H1 (cell line): ENCODE measurements at regions not wholly inside any gene's neighbourhood (a gene's known extent, or its start where the extent isn't known, plus 50 kb on each side); places are given as distances from the start of the nearest gene placed in this dataset.

Source experiments
- CTCF ChIA-PET: fragments of 300-600 bp; sonication (Branson Sonifier 250); formaldehyde crosslinking; loops from one replicate; lab custom pipeline; 2021; ENCODE audit not compliant: partially characterized antibody; lab: Charles Lee
- POLR2A ChIA-PET: fragments of 300-600 bp; sonication (Branson Sonifier 250); formaldehyde crosslinking; loops from one replicate; lab custom pipeline; 2021; ENCODE audit warnings: inconsistent platforms; ENCODE audit not compliant: partially characterized antibody; lab: Charles Lee
- DNase-seq, 2 experiments: peaks; one replicate each; pipeline versions ENCODE4 v3.0.0 to v3.0.0-alpha.2; 2010 to 2022; ENCODE audit warnings: low spot score in 2 of 2, low read depth in 1 of 2, mixed read lengths in 1 of 2
- FAIRE-seq: peaks from 2 replicates; lab custom pipeline; 2011; peaks lifted over from hg19 to GRCh38; lab: Jason Lieb, UNC
- H2AFZ ChIP-seq: 2 replicates; pipeline ENCODE4 v1.8.1; 2012; ENCODE audit warnings: low read length, inconsistent platforms
- H2AK5ac ChIP-seq: 2 replicates; pipeline ENCODE4 v1.6.1; 2013; ENCODE audit warnings: low read depth, low read length
- H2BK120ac ChIP-seq: replicated peaks from 2 replicates; pipeline ENCODE3; 2013; ENCODE audit warnings: low read depth, low read length, inconsistent platforms
- H2BK12ac ChIP-seq: 2 replicates; pipeline ENCODE4 v1.6.1; 2013; ENCODE audit warnings: low read depth, low read length
- H2BK15ac ChIP-seq: 2 replicates; pipeline ENCODE4 v1.6.1; 2013; ENCODE audit warnings: low read length
- H2BK20ac ChIP-seq: 2 replicates; pipeline ENCODE4 v1.6.1; 2013; ENCODE audit warnings: low read length
- H2BK5ac ChIP-seq: 2 replicates; pipeline ENCODE4 v1.6.1; 2013; ENCODE audit warnings: low read depth, low read length
- H3K14ac ChIP-seq: 2 replicates; pipeline ENCODE4 v1.6.1; 2013; ENCODE audit warnings: inconsistent platforms; ENCODE audit not compliant: insufficient read length
- H3K18ac ChIP-seq: 2 replicates; pipeline ENCODE4 v1.6.1; 2013; ENCODE audit warnings: low read length; ENCODE audit errors: extremely low read depth
- H3K23ac ChIP-seq: 2 replicates; pipeline ENCODE4 v1.6.1; 2013; ENCODE audit warnings: inconsistent platforms; ENCODE audit not compliant: insufficient read length
- H3K23me2 ChIP-seq: 2 replicates; pipeline ENCODE4 v1.6.1; 2013; ENCODE audit warnings: low read depth, low read length
- H3K27ac ChIP-seq: 2 replicates; pipeline ENCODE4 v1.6.1; 2011; ENCODE audit warnings: low read depth, low read length, inconsistent platforms
- H3K27me3 ChIP-seq, 4 experiments: replicated peaks in 1 of 4; 1 replicate in 1 of 4; 2 replicates in 3 of 4; pipeline versions ENCODE4 v1.6.1 to v1.8.1; 2011 to 2013; ENCODE audit warnings: low read length in 3 of 4, mild to moderate bottlenecking in 3 of 4, inconsistent platforms in 2 of 4, mixed read lengths in 2 of 4, moderate library complexity in 1 of 4; ENCODE audit not compliant: control insufficient read depth in 3 of 4, insufficient read depth in 3 of 4; ENCODE audit errors: extremely low read depth in 1 of 4
- H3K36me3 ChIP-seq, 4 experiments: 2 replicates each; pipeline versions ENCODE4 v1.6.1 to v1.8.1; 2011 to 2013; ENCODE audit warnings: mild to moderate bottlenecking in 4 of 4, low read length in 3 of 4, moderate library complexity in 2 of 4, control low read depth in 1 of 4, inconsistent platforms in 1 of 4; ENCODE audit not compliant: insufficient read depth in 4 of 4, control insufficient read depth in 2 of 4
- H3K4ac ChIP-seq: replicated peaks from 2 replicates; pipeline ENCODE3; 2013; ENCODE audit warnings: low read length, low read depth, mixed read lengths, inconsistent platforms; ENCODE audit not compliant: insufficient read length
- H3K4me1 ChIP-seq, 4 experiments: replicated peaks in 1 of 4; 1 replicate in 1 of 4; 2 replicates in 3 of 4; pipeline versions ENCODE4 v1.6.1 to v1.8.1; 2011 to 2013; ENCODE audit warnings: low read length in 3 of 4, inconsistent platforms in 2 of 4, mixed read lengths in 1 of 4; ENCODE audit not compliant: insufficient read depth in 4 of 4, control insufficient read depth in 3 of 4
- H3K4me2 ChIP-seq, 2 experiments: 2 replicates each; pipeline versions ENCODE4 v1.6.1 to v1.8.1; 2011 to 2013; ENCODE audit warnings: low read depth in 2 of 2, low read length in 2 of 2, control low read depth in 1 of 2, inconsistent platforms in 1 of 2, mild to moderate bottlenecking in 1 of 2; ENCODE audit not compliant: insufficient read depth in 1 of 2
- H3K4me3 ChIP-seq, 4 experiments: fragments of 200-600, 300-600 bp in 1 of 4; sonication (generic), shearing (Covaris generic), sonication (Bioruptor Twin) in 1 of 4; 2 replicates each; pipeline versions ENCODE4 v1.5.1 to v1.8.1; 2011 to 2016; ENCODE audit warnings: low read length in 4 of 4, low read depth in 3 of 4, control low read depth in 2 of 4, inconsistent platforms in 2 of 4, mild to moderate bottlenecking in 2 of 4, mixed read lengths in 1 of 4, moderate library complexity in 1 of 4; ENCODE audit not compliant: insufficient read depth in 2 of 4; ENCODE audit errors: extremely low read depth in 1 of 4
- H3K56ac ChIP-seq: replicated peaks from 2 replicates; pipeline ENCODE3; 2013; ENCODE audit warnings: low read depth, mild to moderate bottlenecking, mixed read lengths, low read length, inconsistent platforms; ENCODE audit not compliant: insufficient read length
- H3K79me1 ChIP-seq: 2 replicates; pipeline ENCODE4 v1.6.1; 2013; ENCODE audit warnings: low read depth, low read length, control low read depth
- H3K79me2 ChIP-seq, 2 experiments: 2 replicates each; pipeline versions ENCODE4 v1.6.1 to v1.8.1; 2012 to 2013; ENCODE audit warnings: low read length in 2 of 2, mild to moderate bottlenecking in 2 of 2, inconsistent platforms in 1 of 2; ENCODE audit not compliant: insufficient read depth in 2 of 2, control insufficient read depth in 1 of 2
- H3K9ac ChIP-seq, 4 experiments: replicated peaks in 1 of 4; 1 replicate in 1 of 4; 2 replicates in 3 of 4; pipeline versions ENCODE4 v1.6.1 to v1.8.1; 2011 to 2013; ENCODE audit warnings: low read depth in 3 of 4, low read length in 3 of 4, control low read depth in 2 of 4, mild to moderate bottlenecking in 2 of 4, moderate library complexity in 2 of 4, inconsistent platforms in 1 of 4; ENCODE audit errors: extremely low read depth in 1 of 4
- H3K9me3 ChIP-seq, 2 experiments: 2 replicates each; pipeline versions ENCODE4 v1.6.1 to v1.8.1; 2012 to 2013; ENCODE audit warnings: mild to moderate bottlenecking in 2 of 2, moderate library complexity in 2 of 2, control low read depth in 1 of 2, inconsistent platforms in 1 of 2, low read depth in 1 of 2, low read length in 1 of 2, mixed read lengths in 1 of 2; ENCODE audit not compliant: insufficient read depth in 2 of 2
- H4K20me1 ChIP-seq, 2 experiments: replicated peaks in 1 of 2; 2 replicates each; pipeline versions ENCODE3 to v1.8.1; 2011 to 2013; ENCODE audit warnings: inconsistent platforms in 2 of 2, low read length in 2 of 2, mild to moderate bottlenecking in 1 of 2; ENCODE audit not compliant: insufficient read depth in 2 of 2, control insufficient read depth in 1 of 2
- H4K5ac ChIP-seq: 2 replicates; pipeline ENCODE4 v1.6.1; 2013; ENCODE audit warnings: low read length, low read depth, mixed read lengths, inconsistent platforms; ENCODE audit not compliant: insufficient read length
- H4K8ac ChIP-seq: 2 replicates; pipeline ENCODE4 v1.8.0; 2013; ENCODE audit warnings: mild to moderate bottlenecking, moderate library complexity, low read length, inconsistent platforms; ENCODE audit not compliant: insufficient read depth; ENCODE audit errors: extremely low read depth
- H4K91ac ChIP-seq: replicated peaks from 2 replicates; pipeline ENCODE3; 2013; ENCODE audit warnings: low read length, mixed read lengths, inconsistent platforms; ENCODE audit not compliant: insufficient read length
- CHD2 ChIP-seq: IDR thresholded peaks from 2 replicates; pipeline ENCODE4 v1.6.1; 2012; ENCODE audit warnings: low read length, improper control_type of control experiment
- POLR2A ChIP-seq, 2 experiments: IDR thresholded peaks; 1 replicate in 1 of 2; 2 replicates in 1 of 2; pipeline ENCODE4 v1.6.1; 2011; ENCODE audit warnings: low read depth in 2 of 2, low read length in 2 of 2, mild to moderate bottlenecking in 2 of 2; ENCODE audit errors: control extremely low read depth in 1 of 2
- RAD21 ChIP-seq, 2 experiments: IDR thresholded peaks in 1 of 2; conservative IDR thresholded peaks in 1 of 2; 2 replicates each; pipeline ENCODE4 v1.6.1; 2011; ENCODE audit warnings: low read depth in 2 of 2, low read length in 2 of 2, improper control_type of control experiment in 1 of 2, inconsistent platforms in 1 of 2, mild to moderate bottlenecking in 1 of 2, moderate library complexity in 1 of 2
- SAP30 ChIP-seq: fragments of 300-600 bp; sonication (generic); IDR thresholded peaks from 2 replicates; pipeline ENCODE4 v1.7.1; 2012; ENCODE audit warnings: low read length, moderate library complexity, mild to moderate bottlenecking, inconsistent platforms; ENCODE audit not compliant: insufficient read depth, insufficient replicate concordance
- SIRT6 ChIP-seq: IDR thresholded peaks from one replicate; pipeline ENCODE4 v1.7.1; 2012; ENCODE audit warnings: low read length, inconsistent platforms
- SP2 ChIP-seq: IDR thresholded peaks from 2 replicates; pipeline ENCODE4 v1.6.1; 2012; ENCODE audit warnings: mild to moderate bottlenecking, low read length, inconsistent platforms
- SRF ChIP-seq: IDR thresholded peaks from 2 replicates; pipeline ENCODE4 v1.6.1; 2011; ENCODE audit warnings: mild to moderate bottlenecking, low read depth, low read length, moderate library complexity
- WGBS, 2 experiments: shearing (Covaris generic) in 1 of 2; methylation state at CpG; one replicate each; pipeline versions ENCODE4 v1.1.6 to v1.1.7; 2013 to 2015; ENCODE audit warnings: low lambda C conversion rate in 2 of 2, mixed read lengths in 2 of 2, inconsistent platforms in 1 of 2, low coverage in 1 of 2, missing lambda C conversion rate in 1 of 2; ENCODE audit not compliant: insufficient replicate concordance in 2 of 2, insufficient coverage in 1 of 2, insufficient read length in 1 of 2; ENCODE audit errors: extremely low coverage in 1 of 2, missing lambda C conversion rate in 1 of 2; 5-methylcytosine and 5-hydroxymethylcytosine counted together
- TF ChIP-seq, protein P1 (sequence below): IDR thresholded peaks from 2 replicates; pipeline ENCODE4 v1.6.1; 2012; ENCODE audit warnings: inconsistent platforms

GRCh38 chr10:70943249-70943648 is 54.9 kb upstream of the PCBD1 start:
- H3K79me1 ChIP-seq: no peaks in the 10 kb centered on the region
- no peaks in the 10 kb centered on the region for H3K79me2 ChIP-seq
- no peak overlapping the region for H2BK120ac ChIP-seq
- no peak overlapping the region for H2BK20ac ChIP-seq
- no peak overlapping the region for H3K9ac ChIP-seq
- no peak for DNase-seq
- no peak overlapping the region for H3K4ac ChIP-seq
- H4K91ac ChIP-seq: no peak overlapping the region
- H2BK5ac ChIP-seq: no peak overlapping the region
- no peak overlapping the region for H4K5ac ChIP-seq
- H3K4me2 ChIP-seq: no peak overlapping the region
- H2AFZ ChIP-seq: no peak overlapping the region
- no peaks in the 10 kb centered on the region for H3K23me2 ChIP-seq
- whole genome bisulfite sequencing, 2 experiments: 88% methylated on average over 1 of the region's 4 CpGs; no CpG with 5 or more reads in 1 of the 2 experiments
- POLR2A ChIA-PET: no interaction called here
- no peak for FAIRE-seq
- no peak overlapping the region for H3K56ac ChIP-seq
- no peak overlapping the region for H3K4me3 ChIP-seq
- no peak overlapping the region for H3K14ac ChIP-seq
- H4K20me1 ChIP-seq: no peaks in the 10 kb centered on the region
- H3K27me3 ChIP-seq: no peaks in the 10 kb centered on the region; a peak in 1 of 7 replicates
- no peak overlapping the region for H2BK15ac ChIP-seq
- H3K23ac ChIP-seq: no peak overlapping the region
- CTCF ChIA-PET: interaction anchor here (1.3 to 3.0 kb wide), 5 partner anchors 11 to 92 kb away, joined by 3 to 19 read pairs (median 7); no protein-coding TSS in a partner anchor
- H3K18ac ChIP-seq: no peak overlapping the region
- no peak overlapping the region for H2AK5ac ChIP-seq
- H3K27ac ChIP-seq: no peak overlapping the region
- H2BK12ac ChIP-seq: no peak overlapping the region
- no peaks in the 10 kb centered on the region for H3K4me1 ChIP-seq
- no peaks in the 10 kb centered on the region for H3K9me3 ChIP-seq
- no peak overlapping the region for H4K8ac ChIP-seq
- no peaks in the 10 kb centered on the region for H3K36me3 ChIP-seq
- TF ChIP-seq RAD21 (IDR thresholded peaks at IDR 0.05 in 1 of 2, conservative IDR thresholded peaks at IDR 0.05 in 1 of 2; ENCODE audit: low read depth in 2 of 2, low read length in 2 of 2): no peak
- TF ChIP-seq SIRT6: no peak
- TF ChIP-seq SAP30: no peak
- TF ChIP-seq POLR2A (IDR thresholded peaks at IDR 0.05; ENCODE audit: control extremely low read depth in 1 of 2, low read depth in 2 of 2, low read length in 2 of 2): no peak
- TF ChIP-seq SP2: no peak
- no peak for TF ChIP-seq SRF
- TF ChIP-seq CHD2: no peak
- TF ChIP-seq, protein P1, sequence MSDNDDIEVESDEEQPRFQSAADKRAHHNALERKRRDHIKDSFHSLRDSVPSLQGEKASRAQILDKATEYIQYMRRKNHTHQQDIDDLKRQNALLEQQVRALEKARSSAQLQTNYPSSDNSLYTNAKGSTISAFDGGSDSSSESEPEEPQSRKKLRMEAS: no peak
